BLaER1 (cell line): ENCODE measurements at regions not wholly inside any gene's neighbourhood (a gene's known extent, or its start where the extent isn't known, plus 50 kb on each side); places are given as distances from the start of the nearest gene placed in this dataset.

Experiments
- H3K27ac ChIP-seq: shearing (Covaris generic); formaldehyde crosslinking; 2 replicates; pipeline ENCODE4 v1.8.1; 2022
- H3K27me3 ChIP-seq: shearing (Covaris generic); formaldehyde crosslinking; 2 replicates; pipeline ENCODE4 v1.8.1; 2022
- H3K36me3 ChIP-seq: shearing (Covaris generic); formaldehyde crosslinking; 2 replicates; pipeline ENCODE4 v1.8.1; 2022
- H3K4me1 ChIP-seq: shearing (Covaris generic); formaldehyde crosslinking; 2 replicates; pipeline ENCODE4 v1.8.1; 2022
- H3K4me2 ChIP-seq: shearing (Covaris generic); formaldehyde crosslinking; 2 replicates; pipeline ENCODE4 v1.8.1; 2022
- H3K4me3 ChIP-seq: shearing (Covaris generic); formaldehyde crosslinking; 2 replicates; pipeline ENCODE4 v1.8.1; 2022
- H3K9ac ChIP-seq: shearing (Covaris generic); formaldehyde crosslinking; 2 replicates; pipeline ENCODE4 v1.8.1; 2022
- H3K9me3 ChIP-seq: shearing (Covaris generic); formaldehyde crosslinking; 2 replicates; pipeline ENCODE4 v1.8.1; 2022
- H4K20me1 ChIP-seq: shearing (Covaris generic); formaldehyde crosslinking; 2 replicates; pipeline ENCODE4 v1.8.1; 2022
- Cebpa-rat ChIP-seq: shearing (Covaris generic); IDR thresholded peaks from 2 replicates; pipeline ENCODE4 v1.8.1; 2022

- H3K4me2 ChIP-seq, result no peak overlapping the region
- H3K27me3 ChIP-seq, result no peaks in the 10 kb centered on the region
- H3K4me3 ChIP-seq, result no peak overlapping the region
- TF ChIP-seq Cebpa-rat, result no peak
- no peaks in the 10 kb centered on the region for H3K4me1 ChIP-seq
- H4K20me1 ChIP-seq, result no peaks in the 10 kb centered on the region
- no peak overlapping the region for H3K27ac ChIP-seq
- no peaks in the 10 kb centered on the region for H3K36me3 ChIP-seq
- H3K9me3 ChIP-seq, result peaks cover 4% of the 10 kb centered on the region; the same call in 1 of the 2 replicates
- H3K9ac ChIP-seq, result no peak overlapping the region
Observed at GRCh38 chr10:29098423-29098822, 190.4 kb upstream of the LYZL1 start.

- no peaks in the 10 kb centered on the region for H3K27me3 ChIP-seq
- no peak overlapping the region for H3K4me3 ChIP-seq
- H3K36me3 ChIP-seq, result no peaks in the 10 kb centered on the region
- no peak for TF ChIP-seq Cebpa-rat
- peaks cover 4% of the 10 kb centered on the region; the same call in 1 of the 2 replicates for H3K9me3 ChIP-seq
- H3K4me1 ChIP-seq, result no peaks in the 10 kb centered on the region
- no peak overlapping the region for H3K9ac ChIP-seq
- H3K4me2 ChIP-seq, result no peak overlapping the region
- H3K27ac ChIP-seq, result no peak overlapping the region
- no peaks in the 10 kb centered on the region for H4K20me1 ChIP-seq
Observed at GRCh38 chr10:29099001-29099400, 189.9 kb upstream of the LYZL1 start.

- Histone ChIP-seq H3K27me3 (no peaks in the 10 kb centered on the region), H3K27ac (no peak overlapping the region), H4K20me1 (no peaks in the 10 kb centered on the region), H3K9ac (no peak overlapping the region), H3K9me3 (peaks cover 4% of the 10 kb centered on the region; the same call in 1 of the 2 replicates), H3K36me3 (no peaks in the 10 kb centered on the region), H3K4me1 (no peaks in the 10 kb centered on the region), H3K4me2 (no peak overlapping the region), H3K4me3 (no peak overlapping the region)
- no peak for TF ChIP-seq Cebpa-rat
Observed at GRCh38 chr10:29099415-29099814, 189.5 kb upstream of the LYZL1 start.

GRCh38 chr10:29100505-29100904 is 188.4 kb upstream of the LYZL1 start:
- H3K27ac ChIP-seq, result no peak overlapping the region

GRCh38 chr10:29102233-29102632 is 186.6 kb upstream of the LYZL1 start:
- no peaks in the 10 kb centered on the region for H4K20me1 ChIP-seq
- TF ChIP-seq Cebpa-rat, result no peak
- no peak overlapping the region for H3K4me2 ChIP-seq
- no peaks in the 10 kb centered on the region for H3K4me1 ChIP-seq
- no peaks in the 10 kb centered on the region for H3K36me3 ChIP-seq
- no peak overlapping the region for H3K27ac ChIP-seq
- no peak overlapping the region for H3K9ac ChIP-seq
- H3K27me3 ChIP-seq, result no peaks in the 10 kb centered on the region
- H3K9me3 ChIP-seq, result peaks cover 4% of the 10 kb centered on the region; the same call in 1 of the 2 replicates
- H3K4me3 ChIP-seq, result no peak overlapping the region

More at GRCh38 chr10:29100505-29100904, 188.4 kb upstream of the LYZL1 start:
- no peak overlapping the region for H3K4me3 ChIP-seq
- H3K9ac ChIP-seq, result no peak overlapping the region
- TF ChIP-seq Cebpa-rat, result no peak
- H3K4me2 ChIP-seq, result no peak overlapping the region
- no peaks in the 10 kb centered on the region for H3K27me3 ChIP-seq
- H3K4me1 ChIP-seq, result no peaks in the 10 kb centered on the region
- H4K20me1 ChIP-seq, result no peaks in the 10 kb centered on the region
- H3K9me3 ChIP-seq, result peaks cover 4% of the 10 kb centered on the region; the same call in 1 of the 2 replicates
- no peaks in the 10 kb centered on the region for H3K36me3 ChIP-seq

- peaks cover 4% of the 10 kb centered on the region; the same call in 1 of the 2 replicates for H3K9me3 ChIP-seq
- H3K9ac ChIP-seq, result no peak overlapping the region
- H4K20me1 ChIP-seq, result no peaks in the 10 kb centered on the region
- H3K27ac ChIP-seq, result no peak overlapping the region
- no peaks in the 10 kb centered on the region for H3K27me3 ChIP-seq
- H3K4me3 ChIP-seq, result no peak overlapping the region
- TF ChIP-seq Cebpa-rat, result no peak
- H3K36me3 ChIP-seq, result no peaks in the 10 kb centered on the region
- H3K4me1 ChIP-seq, result no peaks in the 10 kb centered on the region
- no peak overlapping the region for H3K4me2 ChIP-seq
Observed at GRCh38 chr10:29102636-29103035, 186.2 kb upstream of the LYZL1 start.

- no peak overlapping the region for H3K4me3 ChIP-seq
- H3K9ac ChIP-seq, result no peak overlapping the region
- TF ChIP-seq Cebpa-rat, result no peak
- H3K4me1 ChIP-seq, result no peaks in the 10 kb centered on the region
- no peaks in the 10 kb centered on the region for H3K27me3 ChIP-seq
- no peak overlapping the region for H3K27ac ChIP-seq
- no peaks in the 10 kb centered on the region for H4K20me1 ChIP-seq
- H3K36me3 ChIP-seq, result no peaks in the 10 kb centered on the region
- no peak overlapping the region for H3K4me2 ChIP-seq
- no peaks in the 10 kb centered on the region for H3K9me3 ChIP-seq
Observed at GRCh38 chr10:29104661-29105399, 184.0 kb upstream of the LYZL1 start.

GRCh38 chr10:29105516-29106215 is 183.2 kb upstream of the LYZL1 start:
- H3K4me2 ChIP-seq, result no peak overlapping the region
- H3K9ac ChIP-seq, result no peak overlapping the region
- H3K27me3 ChIP-seq, result no peaks in the 10 kb centered on the region
- no peaks in the 10 kb centered on the region for H3K9me3 ChIP-seq
- no peak for TF ChIP-seq Cebpa-rat
- H3K36me3 ChIP-seq, result no peaks in the 10 kb centered on the region
- no peak overlapping the region for H3K4me3 ChIP-seq
- H3K4me1 ChIP-seq, result no peaks in the 10 kb centered on the region
- H3K27ac ChIP-seq, result no peak overlapping the region
- H4K20me1 ChIP-seq, result no peaks in the 10 kb centered on the region

GRCh38 chr10:29106287-29106686 is 182.6 kb upstream of the LYZL1 start:
- no peaks in the 10 kb centered on the region for H3K27me3 ChIP-seq
- H3K27ac ChIP-seq, result no peak overlapping the region
- H3K9ac ChIP-seq, result no peak overlapping the region
- H3K4me2 ChIP-seq, result no peak overlapping the region
- no peaks in the 10 kb centered on the region for H3K9me3 ChIP-seq
- no peak overlapping the region for H3K4me3 ChIP-seq
- H3K36me3 ChIP-seq, result no peaks in the 10 kb centered on the region
- no peak for TF ChIP-seq Cebpa-rat
- no peaks in the 10 kb centered on the region for H4K20me1 ChIP-seq
- H3K4me1 ChIP-seq, result no peaks in the 10 kb centered on the region

- Histone ChIP-seq H3K9ac (no peak overlapping the region), H3K36me3 (no peaks in the 10 kb centered on the region), H3K4me1 (no peaks in the 10 kb centered on the region), H3K9me3 (no peaks in the 10 kb centered on the region), H3K27ac (no peak overlapping the region), H3K27me3 (no peaks in the 10 kb centered on the region), H3K4me2 (no peak overlapping the region), H3K4me3 (no peak overlapping the region), H4K20me1 (no peaks in the 10 kb centered on the region)
- TF ChIP-seq Cebpa-rat, result no peak
Observed at GRCh38 chr10:29107866-29108498, 180.9 kb upstream of the LYZL1 start.
